ENCODE measurements at regions not wholly inside any gene's neighbourhood (a gene's known extent, or its start where the extent isn't known, plus 50 kb on each side); places are given as distances from the start of the nearest gene placed in this dataset.

GRCh38 chr1:67484492-67484891 lies 54.3 kb upstream of the SERBP1 start (continued):
- no peak for TF ChIP-seq ZNF426 (tag by site-specific recombination; IDR thresholded peaks at IDR 0.05)
- no peak for TF ChIP-seq ZNF521 (tag by site-specific recombination; IDR thresholded peaks at IDR 0.05)
- TF ChIP-seq ZNF16 (tag by site-specific recombination; IDR thresholded peaks at IDR 0.05; ENCODE audit: low read depth) = no peak
- no peak for TF ChIP-seq ZNF114 (tag by site-specific recombination; IDR thresholded peaks at IDR 0.05)
- no peak for TF ChIP-seq ZNF148 (tag by site-specific recombination; IDR thresholded peaks at IDR 0.05; ENCODE audit: borderline replicate concordance)
- TF ChIP-seq ZFP37 (tag by site-specific recombination; IDR thresholded peaks at IDR 0.05) = no peak
- TF ChIP-seq ZNF544 (tag by site-specific recombination; IDR thresholded peaks at IDR 0.05) = no peak
- TF ChIP-seq PATZ1 (tag by site-specific recombination; IDR thresholded peaks at IDR 0.05) = no peak
- no peak for TF ChIP-seq ZNF747 (tag by site-specific recombination; IDR thresholded peaks at IDR 0.05)
- no peak for TF ChIP-seq AEBP2 (tag by site-specific recombination; IDR thresholded peaks at IDR 0.05; ENCODE audit: borderline replicate concordance)
- no peak for TF ChIP-seq KLF1 (tag by site-specific recombination; IDR thresholded peaks at IDR 0.05)
- no peak for TF ChIP-seq ZNF580 (tag by site-specific recombination; IDR thresholded peaks at IDR 0.05)
- no peak for TF ChIP-seq ZNF560 (tag by site-specific recombination; IDR thresholded peaks at IDR 0.05; ENCODE audit: borderline replicate concordance)
- TF ChIP-seq ZNF639 (tag by site-specific recombination; IDR thresholded peaks at IDR 0.05) = no peak
- peak; percentile 48 for TF ChIP-seq ZFHX2 (tag by site-specific recombination; conservative IDR thresholded peaks at IDR 0.05)
- no peak for TF ChIP-seq ZNF311 (tag by site-specific recombination; IDR thresholded peaks at IDR 0.05; ENCODE audit: borderline replicate concordance)
- TF ChIP-seq ZNF280D (tag by site-specific recombination; IDR thresholded peaks at IDR 0.05) = no peak
- no peak for TF ChIP-seq ZNF510 (tag by site-specific recombination; IDR thresholded peaks at IDR 0.05; ENCODE audit: insufficient replicate concordance)
- TF ChIP-seq ZNF777 (tag by site-specific recombination; IDR thresholded peaks at IDR 0.05; ENCODE audit: borderline replicate concordance) = no peak; the same call in 1 of the 2 replicates
- TF ChIP-seq ZNF302 (tag by site-specific recombination; IDR thresholded peaks at IDR 0.05; ENCODE audit: low read depth) = no peak
- peak; percentile 36 for TF ChIP-seq GLIS1 (tag by site-specific recombination; IDR thresholded peaks at IDR 0.05)
- TF ChIP-seq INSM2 (tag by site-specific recombination; IDR thresholded peaks at IDR 0.05) = no peak
- no peak for TF ChIP-seq ZNF704 (tag by site-specific recombination; IDR thresholded peaks at IDR 0.05)
- peak; percentile 98 for TF ChIP-seq ZIC2 (tag by site-specific recombination; IDR thresholded peaks at IDR 0.05)
- peak; percentile 26; the same call in 1 of the 2 replicates for TF ChIP-seq FEZF1 (tag by site-specific recombination; IDR thresholded peaks at IDR 0.05)
- TF ChIP-seq BCL11A (tag by site-specific recombination; IDR thresholded peaks at IDR 0.05; ENCODE audit: low read depth) = no peak
- no peak for TF ChIP-seq ZNF341 (tag by site-specific recombination; IDR thresholded peaks at IDR 0.05; ENCODE audit: low read depth)

All from HEK293 (cell line).